Hepatocyte (in vitro differentiated cells): ENCODE measurements at regions not wholly inside any gene's neighbourhood (a gene's known extent, or its start where the extent isn't known, plus 50 kb on each side); places are given as distances from the start of the nearest gene placed in this dataset.

ENCODE experiments used
- DNase-seq: peaks from one replicate; pipeline ENCODE4 v3.0.0-alpha.2; 2016; ENCODE audit warnings: low spot score
- H2AFZ ChIP-seq: fragments of 200-600 bp; sonication (generic); 2 replicates; pipeline ENCODE4 v1.6.0; 2016; ENCODE audit warnings: antibody characterized with exemption, mild to moderate bottlenecking
- H3K27ac ChIP-seq: fragments of 200-600 bp; sonication (generic); 2 replicates; pipeline ENCODE4 v1.5.1; 2016; ENCODE audit warnings: mild to moderate bottlenecking
- H3K27me3 ChIP-seq: fragments of 200-600 bp; sonication (generic); 2 replicates; pipeline ENCODE4 v1.6.1; 2016
- H3K36me3 ChIP-seq: fragments of 200-600 bp; sonication (generic); replicated peaks from 2 replicates; pipeline ENCODE4 v1.5.1; 2016; ENCODE audit warnings: low read depth; ENCODE audit not compliant: insufficient read depth
- H3K4me1 ChIP-seq: fragments of 200-600 bp; sonication (generic); 2 replicates; pipeline ENCODE4 v1.5.1; 2016; ENCODE audit warnings: mild to moderate bottlenecking, moderate library complexity; ENCODE audit not compliant: insufficient read depth
- H3K4me2 ChIP-seq: fragments of 200-600 bp; sonication (generic); 2 replicates; pipeline ENCODE4 v1.6.0; 2016
- H3K4me3 ChIP-seq: fragments of 200-600 bp; sonication (generic); 2 replicates; pipeline ENCODE4 v1.5.1; 2016; ENCODE audit warnings: mild to moderate bottlenecking
- H3K79me2 ChIP-seq: fragments of 200-600 bp; sonication (generic); 2 replicates; pipeline ENCODE4 v1.6.0; 2017; ENCODE audit warnings: mild to moderate bottlenecking
- H3K9me2 ChIP-seq: fragments of 200-600 bp; sonication (generic); replicated peaks from 2 replicates; pipeline ENCODE4 v1.6.0; 2017; ENCODE audit warnings: mild to moderate bottlenecking; ENCODE audit not compliant: insufficient read depth
- H3K9me3 ChIP-seq: fragments of 200-600 bp; sonication (generic); 2 replicates; pipeline ENCODE4 v1.5.1; 2016; ENCODE audit warnings: low read depth, mild to moderate bottlenecking
- H4K20me1 ChIP-seq: fragments of 200-600 bp; sonication (generic); 2 replicates; pipeline ENCODE4 v1.6.0; 2016; ENCODE audit warnings: mild to moderate bottlenecking; ENCODE audit not compliant: insufficient read depth, poor library complexity, severe bottlenecking
- CTCF ChIP-seq: fragments of 200-600 bp; sonication (generic); IDR thresholded peaks from 2 replicates; pipeline ENCODE4 v1.5.1; 2016; ENCODE audit warnings: antibody characterized with exemption, mild to moderate bottlenecking; ENCODE audit not compliant: poor library complexity
- EZH2 ChIP-seq: fragments of 200-600 bp; sonication (generic); IDR thresholded peaks from 2 replicates; pipeline ENCODE4 v1.6.1; 2016; ENCODE audit warnings: antibody characterized with exemption, mild to moderate bottlenecking, borderline replicate concordance
- EZH2phosphoT487 ChIP-seq: fragments of 200-600 bp; sonication (generic); IDR thresholded peaks from one replicate; pipeline ENCODE4 v1.6.1; 2018; ENCODE audit warnings: antibody characterized with exemption, mild to moderate bottlenecking, low read depth, moderate library complexity; ENCODE audit not compliant: unreplicated experiment, severe bottlenecking
- WGBS: methylation state at CpG from one replicate; pipeline ENCODE4 v1.1.6; 2016; ENCODE audit warnings: low lambda C conversion rate; ENCODE audit errors: missing lambda C conversion rate; 5-methylcytosine and 5-hydroxymethylcytosine counted together

- DNase-seq, result no peak
- Histone ChIP-seq H3K4me3 (no peak overlapping the region), H3K9me2 (no peaks in the 10 kb centered on the region), H3K79me2 (no peaks in the 10 kb centered on the region), H3K4me1 (no peaks in the 10 kb centered on the region), H3K9me3 (no peaks in the 10 kb centered on the region), H3K4me2 (peak overlapping the region; percentile 44), H4K20me1 (no peaks in the 10 kb centered on the region), H3K36me3 (no peaks in the 10 kb centered on the region), H3K27ac (no peak overlapping the region), H2AFZ (no peak overlapping the region), H3K27me3 (no peaks in the 10 kb centered on the region)
- WGBS, result 87% methylated on average over 5 of the region's 5 CpGs
- TF ChIP-seq EZH2, result no peak
- TF ChIP-seq EZH2phosphoT487, result no peak
- no peak for TF ChIP-seq CTCF
Measured at GRCh38 chr6:156556811-156557210, 220.4 kb upstream of the ARID1B start.

- TF ChIP-seq CTCF (no peak), EZH2 (no peak), EZH2phosphoT487 (no peak)
- Histone ChIP-seq H4K20me1 (no peaks in the 10 kb centered on the region), H3K27ac (no peak overlapping the region), H3K9me2 (no peaks in the 10 kb centered on the region), H3K36me3 (no peaks in the 10 kb centered on the region), H3K27me3 (no peaks in the 10 kb centered on the region), H3K4me2 (no peak overlapping the region), H3K4me1 (no peaks in the 10 kb centered on the region), H3K9me3 (no peaks in the 10 kb centered on the region), H3K4me3 (no peak overlapping the region), H3K79me2 (no peaks in the 10 kb centered on the region), H2AFZ (no peak overlapping the region)
- no peak for DNase-seq
- 76% methylated on average over 2 of the region's 2 CpGs for WGBS
Measured at GRCh38 chr6:156555116-156555515, 222.1 kb upstream of the ARID1B start.

GRCh38 chr6:156554160-156554559, 223.0 kb upstream of the ARID1B start:
- TF ChIP-seq EZH2 (no peak), CTCF (no peak), EZH2phosphoT487 (no peak)
- Histone ChIP-seq H3K36me3 (no peaks in the 10 kb centered on the region), H3K4me1 (no peaks in the 10 kb centered on the region), H2AFZ (no peak overlapping the region), H3K9me3 (no peaks in the 10 kb centered on the region), H3K9me2 (no peaks in the 10 kb centered on the region), H3K4me2 (no peak overlapping the region), H3K4me3 (no peak overlapping the region), H3K27ac (no peak overlapping the region), H3K79me2 (no peaks in the 10 kb centered on the region), H4K20me1 (no peaks in the 10 kb centered on the region), H3K27me3 (no peaks in the 10 kb centered on the region)
- WGBS, result 61% methylated on average over 5 of the region's 5 CpGs
- no peak for DNase-seq

- Histone ChIP-seq H4K20me1 (no peaks in the 10 kb centered on the region), H3K27ac (no peak overlapping the region), H3K4me3 (no peak overlapping the region), H3K4me2 (no peak overlapping the region), H3K9me3 (no peaks in the 10 kb centered on the region), H3K79me2 (no peaks in the 10 kb centered on the region), H3K9me2 (no peaks in the 10 kb centered on the region), H3K36me3 (no peaks in the 10 kb centered on the region), H2AFZ (no peak overlapping the region), H3K27me3 (no peaks in the 10 kb centered on the region), H3K4me1 (no peaks in the 10 kb centered on the region)
- no peak for DNase-seq
- WGBS, result 92% methylated on average over 9 of the region's 9 CpGs
- TF ChIP-seq EZH2 (no peak), EZH2phosphoT487 (no peak), CTCF (no peak)
Measured at GRCh38 chr6:156552849-156553248, 224.3 kb upstream of the ARID1B start.
